ENCODE measurements at regions not wholly inside any gene's neighbourhood (a gene's known extent, or its start where the extent isn't known, plus 50 kb on each side); places are given as distances from the start of the nearest gene placed in this dataset.

DNA sequence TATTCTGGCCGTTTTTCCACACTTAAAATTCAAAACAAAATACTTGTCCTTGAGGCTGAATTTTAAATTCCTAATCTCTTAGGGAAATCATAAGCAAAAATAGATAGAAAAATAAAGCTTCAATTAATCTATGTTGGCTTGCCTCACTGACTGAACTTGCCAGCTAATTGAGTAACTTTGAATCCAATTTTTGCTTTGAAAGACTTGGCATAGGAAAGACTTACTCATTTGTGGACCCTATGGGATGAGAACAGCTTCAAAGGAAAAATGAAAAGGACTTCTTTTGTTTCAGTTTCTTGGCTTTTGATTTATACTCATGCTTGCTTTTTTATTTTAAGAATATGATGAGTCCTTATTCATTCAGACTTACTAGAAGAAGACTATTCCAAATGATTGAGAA, 370.7 kb upstream of the RARB start:
- TF ChIP-seq, protein P1, sequence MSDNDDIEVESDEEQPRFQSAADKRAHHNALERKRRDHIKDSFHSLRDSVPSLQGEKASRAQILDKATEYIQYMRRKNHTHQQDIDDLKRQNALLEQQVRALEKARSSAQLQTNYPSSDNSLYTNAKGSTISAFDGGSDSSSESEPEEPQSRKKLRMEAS (IDR thresholded peaks at IDR 0.05; ENCODE audit: insufficient read depth, insufficient read length), result no peak
- no peak for TF ChIP-seq EZH2 (IDR thresholded peaks at IDR 0.05; ENCODE audit: borderline replicate concordance, low read depth, low read length, severe bottlenecking)
- no peak for TF ChIP-seq POLR2A (IDR thresholded peaks at IDR 0.05; ENCODE audit: low read depth, low read length)
- TF ChIP-seq FOS (IDR thresholded peaks at IDR 0.05; ENCODE audit: borderline replicate concordance, insufficient read depth, low read length), result no peak
- TF ChIP-seq GATA2 (IDR thresholded peaks at IDR 0.05; ENCODE audit: insufficient read depth, insufficient read length, low read depth, low read length), result no peak
- TF ChIP-seq JUN (IDR thresholded peaks at IDR 0.05; ENCODE audit: borderline replicate concordance, insufficient read depth, insufficient read length, low read depth), result no peak
- no peak for TF ChIP-seq MYC (IDR thresholded peaks at IDR 0.05; ENCODE audit: low read depth, low read length)
- no peak for TF ChIP-seq POLR2AphosphoS5 (IDR thresholded peaks at IDR 0.05; ENCODE audit: insufficient read depth, low read depth, low read length)
- TF ChIP-seq, protein P2, sequence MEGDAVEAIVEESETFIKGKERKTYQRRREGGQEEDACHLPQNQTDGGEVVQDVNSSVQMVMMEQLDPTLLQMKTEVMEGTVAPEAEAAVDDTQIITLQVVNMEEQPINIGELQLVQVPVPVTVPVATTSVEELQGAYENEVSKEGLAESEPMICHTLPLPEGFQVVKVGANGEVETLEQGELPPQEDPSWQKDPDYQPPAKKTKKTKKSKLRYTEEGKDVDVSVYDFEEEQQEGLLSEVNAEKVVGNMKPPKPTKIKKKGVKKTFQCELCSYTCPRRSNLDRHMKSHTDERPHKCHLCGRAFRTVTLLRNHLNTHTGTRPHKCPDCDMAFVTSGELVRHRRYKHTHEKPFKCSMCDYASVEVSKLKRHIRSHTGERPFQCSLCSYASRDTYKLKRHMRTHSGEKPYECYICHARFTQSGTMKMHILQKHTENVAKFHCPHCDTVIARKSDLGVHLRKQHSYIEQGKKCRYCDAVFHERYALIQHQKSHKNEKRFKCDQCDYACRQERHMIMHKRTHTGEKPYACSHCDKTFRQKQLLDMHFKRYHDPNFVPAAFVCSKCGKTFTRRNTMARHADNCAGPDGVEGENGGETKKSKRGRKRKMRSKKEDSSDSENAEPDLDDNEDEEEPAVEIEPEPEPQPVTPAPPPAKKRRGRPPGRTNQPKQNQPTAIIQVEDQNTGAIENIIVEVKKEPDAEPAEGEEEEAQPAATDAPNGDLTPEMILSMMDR (IDR thresholded peaks at IDR 0.05; ENCODE audit: extremely low read depth in 1 of 2, insufficient read depth in 1 of 2, low read depth in 1 of 2, low read length in 2 of 2), result no peak
- ChIA-PET POLR2A (no interaction called here), CTCF (interaction anchor here (0.7 kb wide), 1 partner anchor 24 kb away, joined by 3 read pairs; no protein-coding TSS in a partner anchor)
- no peak overlapping the region for H3K27ac ChIP-seq (ENCODE audit: insufficient read depth, low read depth, low read length)
- H3K4me2 ChIP-seq (ENCODE audit: insufficient read depth, low read length), result no peak overlapping the region
- H3K79me2 ChIP-seq (ENCODE audit: control insufficient read depth, insufficient read depth, low read length), result no peaks in the 10 kb centered on the region
- FAIRE-seq (no peak), DNase-seq (ENCODE audit: low read depth, low spot score) (no peak)
- H2AFZ ChIP-seq (ENCODE audit: low read depth, low read length), result no peak overlapping the region
- H3K9me3 ChIP-seq (replicated peaks; ENCODE audit: control insufficient read depth, insufficient read depth, low read length), result no peaks in the 10 kb centered on the region
- no peak overlapping the region for H3K4me3 ChIP-seq (replicated peaks in 1 of 3; ENCODE audit: insufficient read depth in 1 of 3, low read depth in 1 of 3, low read length in 3 of 3)
- H3K4me1 ChIP-seq (ENCODE audit: control insufficient read depth, extremely low read depth, insufficient read depth, low read length), result no peaks in the 10 kb centered on the region
- no peaks in the 10 kb centered on the region for H3K27me3 ChIP-seq (ENCODE audit: control insufficient read depth in 2 of 2, insufficient read depth in 2 of 2, low read length in 2 of 2)
- H3K9ac ChIP-seq (replicated peaks; ENCODE audit: extremely low read depth, insufficient read depth, low read length), result no peak overlapping the region
- no peaks in the 10 kb centered on the region for H4K20me1 ChIP-seq (replicated peaks; ENCODE audit: control insufficient read depth, extremely low read depth, insufficient read depth, low read length)
- no TSS peak for BruUV-seq (replicated peaks)
- no peaks in the 10 kb centered on the region for H3K9me1 ChIP-seq (replicated peaks; ENCODE audit: control insufficient read depth, extremely low read depth, insufficient read depth, low read length)
- intact Hi-C loops (cut with micrococcal nuclease), result no loop called here
- dilution Hi-C loops (cut with MboI; ENCODE audit: extremely low pct_ligation_motif_present, low sequenced_read_pairs), result no loop called here
- H3K36me3 ChIP-seq (ENCODE audit: control insufficient read depth in 2 of 2, extremely low read depth in 1 of 2, insufficient read depth in 2 of 2, low read length in 2 of 2), result no peaks in the 10 kb centered on the region

Data from endothelial cell of umbilical vein (primary cell).